Motor neuron (in vitro differentiated cells): ENCODE measurements at regions not wholly inside any gene's neighbourhood (a gene's known extent, or its start where the extent isn't known, plus 50 kb on each side); places are given as distances from the start of the nearest gene placed in this dataset.
"Not testable (repeated sequence)": the region's sequence is repeated elsewhere in the genome, so short reads cannot be mapped to it uniquely, and the experiment has no call there.

Experiments
- ATAC-seq, 8 experiments: fragments of 200-7000 bp; cut with Tn5 transposase; replicated peaks in 6 of 8; 2 replicates each; pipeline ENCODE4 v1.8.0; 2021; ENCODE audit warnings: mild to moderate bottlenecking in 8 of 8, moderate library complexity in 8 of 8
- H3K27ac ChIP-seq, 2 donors: fragments of 250-450 bp; sonication (Bioruptor Pico); 2 replicates each; pipeline ENCODE4 v1.9.0; 2021; ENCODE audit warnings: antibody characterized with exemption in 2 of 2, mild to moderate bottlenecking in 2 of 2, moderate library complexity in 1 of 2
- H3K4me1 ChIP-seq, 2 donors: fragments of 250-450 bp; sonication (Bioruptor Pico); replicated peaks in 1 of 2; 2 replicates each; pipeline ENCODE4 v1.6.1; 2021; ENCODE audit warnings: antibody characterized with exemption in 2 of 2, mild to moderate bottlenecking in 2 of 2, moderate library complexity in 1 of 2
- H3K4me3 ChIP-seq, 5 donors: fragments of 250-450 bp; sonication (Bioruptor Pico); 2 replicates each; pipeline ENCODE4 v1.9.0; 2021; ENCODE audit warnings: antibody characterized with exemption in 5 of 5, mild to moderate bottlenecking in 5 of 5, moderate library complexity in 4 of 5
- WGBS, 10 experiments: fragments of 450-650 bp; shearing (Covaris generic); methylation state at CpG; one replicate each; pipeline ENCODE4 v1.0.0; 2022; 5-methylcytosine and 5-hydroxymethylcytosine counted together
- in situ Hi-C, 9 experiments: fragments of 400-800 bp; cut with MboI; loops; one replicate each; pipeline ENCODE4 v1.15.0; 2021; ENCODE audit warnings: low sequenced_read_pairs in 9 of 9, low pct_unique_long_range_greater_than_20kb in 2 of 9; ENCODE audit not compliant: unreplicated experiment in 9 of 9

DNA sequence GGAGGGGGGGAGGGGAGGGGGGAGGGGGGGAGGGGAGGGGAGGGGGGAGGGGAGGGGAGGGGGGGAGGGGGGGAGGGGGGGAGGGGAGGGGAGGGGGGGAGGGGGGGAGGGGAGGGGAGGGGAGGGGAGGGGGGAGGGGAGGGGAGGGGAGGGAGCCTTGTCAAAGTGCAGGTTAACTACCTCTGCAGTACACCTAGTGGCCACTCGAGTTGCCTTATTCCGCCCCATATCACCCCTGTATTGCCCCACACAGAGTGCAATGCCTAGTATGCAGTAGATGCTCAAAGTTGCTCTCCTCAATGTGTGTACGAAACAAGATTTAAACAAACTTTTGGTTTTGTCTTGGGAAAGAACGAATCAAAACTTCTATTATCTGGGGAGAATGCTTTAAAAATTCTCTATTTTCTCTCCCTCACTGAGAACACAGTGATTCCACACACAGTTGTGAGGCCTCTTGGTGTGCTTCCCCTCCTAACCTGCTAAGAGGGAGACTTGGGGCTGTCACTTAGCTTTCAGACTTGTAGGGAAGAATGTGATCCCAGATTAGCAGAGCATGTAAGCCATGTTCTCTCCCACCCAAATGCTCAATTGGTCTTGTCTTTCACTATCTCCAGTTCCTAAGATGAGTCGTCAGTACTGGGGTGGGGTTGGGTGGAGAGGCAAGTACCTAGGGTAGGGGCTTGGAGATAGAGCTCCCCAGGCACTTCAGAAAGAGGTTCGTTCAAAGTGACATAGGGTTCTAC, 79.7 kb upstream of the MAP10 start:
- in situ Hi-C loops, result no loop called here
- Histone ChIP-seq H3K4me1 (no peaks in the 10 kb centered on the region), H3K4me3 (no peak overlapping the region), H3K27ac (no peak overlapping the region)
- ATAC-seq, result peak in 2 of 8 experiments; percentile 42 to 48
- WGBS, 10 experiments, result 71 to 100% (median 97%) methylated on average over 2 to 4 of the region's 6 CpGs; no CpG with 5 or more reads in 4 of the 10 experiments

DNA sequence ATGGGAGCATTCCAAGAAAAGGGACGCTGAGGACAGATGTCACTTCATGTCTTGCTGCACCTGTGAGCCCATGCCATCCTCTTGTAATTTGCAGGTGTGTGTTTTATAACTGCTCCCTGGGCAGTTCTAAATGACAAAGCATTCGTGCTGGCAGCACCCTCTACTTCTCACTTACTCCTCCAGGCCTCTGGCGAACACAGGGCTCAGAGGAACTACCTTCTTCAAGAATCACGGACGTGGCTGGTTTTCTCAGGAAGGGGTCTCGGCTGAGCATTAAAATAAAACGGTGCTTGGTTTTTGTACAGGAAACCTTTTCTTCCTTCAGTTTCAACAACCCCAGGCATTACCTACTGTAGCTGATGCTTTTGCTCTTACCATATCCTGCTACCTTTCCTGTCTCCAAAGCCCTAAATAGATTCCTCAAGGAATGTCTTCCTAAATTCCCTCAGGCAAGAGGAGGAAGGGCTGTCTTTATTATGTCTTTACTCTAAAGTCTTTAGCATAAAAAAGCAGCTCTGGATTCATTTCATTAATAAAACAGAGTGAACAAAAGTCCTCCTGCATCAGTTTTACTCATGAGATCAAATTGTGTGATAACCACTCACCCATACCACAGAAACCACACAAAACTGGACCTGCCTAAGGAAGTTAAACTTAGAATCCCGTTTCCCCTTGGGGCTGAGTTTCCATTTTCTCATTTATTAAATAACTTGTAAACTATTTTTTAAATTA, 79.0 kb upstream of the MAP10 start:
- H3K4me1 ChIP-seq, result no peaks in the 10 kb centered on the region
- no peak overlapping the region for H3K4me3 ChIP-seq
- H3K27ac ChIP-seq, result no peak overlapping the region
- 20 to 92% (median 81%) methylated on average over 1 to 8 of the region's 8 CpGs; no CpG with 5 or more reads in 2 of the 10 experiments for WGBS, 10 experiments
- in situ Hi-C loops, result no loop called here
- ATAC-seq, result no peak

- Histone ChIP-seq H3K4me1 (no peaks in the 10 kb centered on the region), H3K4me3 (no peak overlapping the region), H3K27ac (no peak overlapping the region)
- peak in 2 of 8 experiments; percentile 71 to 76 for ATAC-seq
- in situ Hi-C loops, result no loop called here
- 17 to 89% (median 62%) methylated on average over 2 to 6 of the region's 6 CpGs; no CpG with 5 or more reads in 1 of the 10 experiments for WGBS, 10 experiments
Observed at GRCh38 chr1:232728507-232729263, 76.5 kb upstream of the MAP10 start.

DNA sequence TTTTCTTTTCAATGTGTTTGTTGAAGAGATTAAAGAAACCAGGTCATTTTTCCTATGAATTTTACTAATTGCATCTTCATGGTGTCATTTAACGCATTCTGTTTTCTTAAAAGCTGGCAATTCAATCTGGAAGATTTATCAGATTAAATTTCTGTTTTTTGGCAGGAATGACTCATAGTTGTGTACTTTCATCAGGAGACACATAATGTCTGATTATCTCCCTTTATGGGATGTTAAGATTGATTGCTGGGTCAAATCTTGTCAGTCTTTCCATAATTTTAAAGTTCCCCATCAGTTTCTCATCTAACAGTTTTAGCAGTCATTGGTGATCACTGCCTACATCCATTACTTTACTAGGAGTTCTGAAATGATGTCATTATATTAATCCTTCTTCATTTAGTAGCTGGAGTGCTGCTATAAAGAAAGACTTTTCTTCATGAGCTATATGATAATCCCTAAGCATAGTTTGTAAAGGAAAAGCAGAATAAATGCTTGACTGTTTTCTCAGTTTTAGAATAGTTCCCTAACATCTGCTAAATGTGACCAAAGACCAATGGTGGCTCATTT, 72.8 kb upstream of the MAP10 start:
- H3K4me3 ChIP-seq, result no peak overlapping the region
- H3K4me1 ChIP-seq, result no peaks in the 10 kb centered on the region
- H3K27ac ChIP-seq, result no peak overlapping the region
- ATAC-seq, result peak in 1 of 8 experiments; percentile 40
- WGBS, 10 experiments, result 25 to 100% (median 88%) methylated on average over 1 of the region's 1 CpG; no CpG with 5 or more reads in 1 of the 10 experiments
- in situ Hi-C loops, result no loop called here

- in situ Hi-C loops, result no loop called here
- Histone ChIP-seq H3K4me1 (no peaks in the 10 kb centered on the region), H3K27ac (no peak overlapping the region), H3K4me3 (no peak overlapping the region)
- 0 to 88% (median 77%) methylated on average over 2 of the region's 2 CpGs for WGBS, 10 experiments
- ATAC-seq, result no peak
Observed at GRCh38 chr1:232737917-232738316, 67.3 kb upstream of the MAP10 start.

DNA sequence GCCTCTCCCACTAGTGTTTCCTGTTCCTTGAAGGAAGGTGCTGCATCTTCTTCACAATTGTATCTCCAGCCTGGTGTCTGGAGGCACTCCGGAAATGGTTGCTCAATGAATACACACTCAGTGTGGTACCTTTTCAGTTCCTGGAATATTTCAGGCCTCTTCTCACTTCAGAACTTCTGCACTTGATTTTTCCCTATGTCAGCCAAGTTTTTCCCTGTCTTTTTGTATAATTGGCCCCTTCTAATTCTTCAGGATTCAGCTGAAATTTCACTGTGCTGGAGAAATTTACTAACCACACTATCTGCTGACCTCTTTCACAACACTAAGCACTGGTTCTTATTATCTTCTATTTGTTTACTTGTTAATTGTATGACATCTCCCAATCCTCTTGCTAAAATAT, 61.2 kb upstream of the MAP10 start:
- in situ Hi-C loops, result no loop called here
- Histone ChIP-seq H3K4me1 (no peaks in the 10 kb centered on the region), H3K4me3 (no peak overlapping the region), H3K27ac (no peak overlapping the region)
- 86 to 100% (median 95%) methylated on average over 1 of the region's 1 CpG; no CpG with 5 or more reads in 5 of the 10 experiments for WGBS, 10 experiments
- no peak for ATAC-seq

DNA sequence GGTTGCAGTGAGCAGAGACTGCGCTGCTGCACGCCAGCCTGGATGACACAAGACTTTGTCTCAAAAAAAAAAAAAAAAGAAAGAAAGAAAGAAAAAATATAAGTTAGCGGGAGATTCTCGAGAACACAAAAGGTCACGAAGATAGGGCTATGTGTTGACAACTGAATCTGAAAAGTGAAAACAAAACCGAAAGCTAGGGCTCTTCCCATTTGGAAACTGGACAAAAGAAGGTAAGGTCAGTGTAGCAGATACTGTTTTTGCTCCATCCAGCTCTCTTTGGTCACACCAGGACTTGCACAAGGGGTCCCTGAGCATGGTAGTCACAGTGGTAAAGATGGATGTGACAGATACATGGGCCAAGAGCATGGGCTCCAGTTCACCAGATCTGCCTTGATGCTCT, 60.4 kb upstream of the MAP10 start:
- Histone ChIP-seq H3K27ac (no peak overlapping the region), H3K4me1 (no peaks in the 10 kb centered on the region), H3K4me3 (no peak overlapping the region)
- ATAC-seq, result no peak
- 74 to 100% (median 90%) methylated on average over 1 to 6 of the region's 6 CpGs for WGBS, 10 experiments
- in situ Hi-C loops, result no loop called here

DNA sequence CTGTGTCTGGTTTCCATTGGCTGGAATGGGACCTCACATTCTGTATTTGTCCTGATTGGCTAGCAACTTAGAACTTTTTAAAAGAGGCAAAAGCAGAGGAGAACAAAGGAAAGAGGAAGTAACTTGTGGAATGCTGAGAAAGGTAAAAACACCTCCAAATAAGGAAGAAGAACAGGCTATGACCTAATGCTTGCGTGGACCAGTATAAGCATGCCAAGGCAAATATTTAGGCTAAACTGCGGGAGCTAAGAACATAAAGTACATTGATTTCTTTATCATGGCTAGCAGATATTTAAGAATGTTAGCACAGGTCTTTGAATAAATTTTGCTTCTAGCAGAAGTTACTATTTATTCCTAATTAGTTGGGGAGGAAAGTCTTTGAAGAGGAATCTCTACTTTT, 59.5 kb upstream of the MAP10 start:
- H3K4me3 ChIP-seq, H3K27ac ChIP-seq, ATAC-seq, in situ Hi-C loops, H3K4me1 ChIP-seq: not testable (repeated sequence)
- WGBS, 10 experiments, result 83 to 100% (median 100%) methylated on average over 1 to 2 of the region's 2 CpGs

DNA sequence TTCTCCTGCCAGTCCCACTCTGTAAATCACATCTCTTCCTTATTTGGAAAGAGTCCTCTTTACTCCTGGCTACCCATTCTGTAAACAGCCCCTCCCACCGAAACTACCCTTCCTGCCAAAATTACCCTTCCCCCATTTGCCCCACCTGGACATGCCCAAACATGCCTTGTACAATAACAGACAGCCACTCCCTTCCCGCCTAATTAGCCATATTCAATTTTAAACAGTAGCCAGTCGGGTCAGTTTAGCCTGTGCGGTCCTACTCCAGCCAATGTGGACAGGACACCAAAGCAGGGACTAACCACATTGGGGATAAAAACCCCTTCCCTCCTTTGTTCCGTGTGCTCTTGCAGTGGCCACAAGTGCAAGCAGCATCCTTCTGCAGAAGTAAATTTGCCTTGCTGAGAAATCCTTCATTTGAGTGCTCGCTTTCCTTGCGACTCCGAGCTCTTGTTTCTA, 56.3 kb upstream of the MAP10 start:
- WGBS, 10 experiments, result 0 to 90% (median 75%) methylated on average over 1 to 8 of the region's 8 CpGs; no CpG with 5 or more reads in 1 of the 10 experiments
- in situ Hi-C loops, result no loop called here
- H3K4me3 ChIP-seq, result no peak overlapping the region
- ATAC-seq, result no peak
- H3K27ac ChIP-seq, result no peak overlapping the region
- no peaks in the 10 kb centered on the region for H3K4me1 ChIP-seq

DNA sequence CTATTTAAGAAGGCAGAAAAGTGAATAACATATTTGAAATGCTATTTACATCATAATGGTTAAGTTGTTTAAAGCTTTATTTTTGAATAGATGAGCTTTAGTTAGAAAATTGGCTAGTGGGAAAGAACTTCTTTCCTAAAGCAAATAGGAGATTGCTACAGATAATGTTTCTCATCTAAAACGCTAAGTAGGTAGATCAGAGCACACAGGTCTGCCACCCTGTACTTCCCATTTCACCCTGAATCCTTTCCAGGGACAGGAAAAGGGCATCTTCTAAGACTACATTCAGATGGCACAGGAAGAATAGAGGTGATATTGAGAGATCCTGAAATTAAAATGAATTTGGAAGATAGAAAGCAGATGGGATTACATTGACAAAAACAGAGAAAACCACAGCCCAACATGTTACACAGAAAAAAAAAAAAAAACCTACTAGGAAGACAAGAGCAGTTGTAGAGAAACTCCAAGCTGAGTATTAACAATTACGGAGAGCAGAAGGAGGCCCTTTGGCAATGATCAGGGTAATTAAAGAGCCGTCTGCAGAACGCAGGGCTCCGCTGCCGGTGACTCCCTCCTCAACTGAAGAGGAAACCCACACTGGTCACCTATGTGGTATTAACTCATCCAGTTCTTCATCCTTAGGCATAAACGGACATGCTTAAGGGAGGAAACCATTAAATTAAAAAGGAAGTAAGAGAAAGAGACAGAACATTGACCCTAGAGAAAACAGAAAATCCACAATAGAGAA, 53.6 kb upstream of the MAP10 start:
- no peak overlapping the region for H3K4me3 ChIP-seq
- in situ Hi-C loops, result no loop called here
- H3K4me1 ChIP-seq, result no peaks in the 10 kb centered on the region
- no peak for ATAC-seq
- no peak overlapping the region for H3K27ac ChIP-seq
- WGBS, 10 experiments, result 13 to 72% (median 57%) methylated on average over 2 to 7 of the region's 7 CpGs

- Histone ChIP-seq H3K27ac (no peak overlapping the region), H3K4me3 (no peak overlapping the region), H3K4me1 (no peaks in the 10 kb centered on the region)
- in situ Hi-C loops, result no loop called here
- whole genome bisulfite sequencing, 10 experiments, result 18 to 100% (median 72%) methylated on average over 1 of the region's 1 CpG; no CpG with 5 or more reads in 1 of the 10 experiments
- no peak for ATAC-seq
Observed at GRCh38 chr1:232752365-232752764, 52.9 kb upstream of the MAP10 start.

- ATAC-seq, result no peak
- in situ Hi-C loops, result no loop called here
Observed at GRCh38 chr1:232754930-232755329, 50.3 kb upstream of the MAP10 start.

More at GRCh38 chr1:232754930-232755329, 50.3 kb upstream of the MAP10 start:
- WGBS, 10 experiments, result 0 to 100% (median 69%) methylated on average over 1 of the region's 1 CpG; no CpG with 5 or more reads in 4 of the 10 experiments
- H3K4me1 ChIP-seq, result no peaks in the 10 kb centered on the region
- no peak overlapping the region for H3K4me3 ChIP-seq
- H3K27ac ChIP-seq, result no peak overlapping the region
